Neuronal stem cell (in vitro differentiated cells): ENCODE measurements at regions not wholly inside any gene's neighbourhood (a gene's known extent, or its start where the extent isn't known, plus 50 kb on each side); places are given as distances from the start of the nearest gene placed in this dataset.

ENCODE experiments used
- DNase-seq: peaks from one replicate; pipeline ENCODE4 v3.0.0-alpha.2; 2013; ENCODE audit warnings: low spot score
- H2AFZ ChIP-seq: one replicate; pipeline ENCODE4 v1.6.1; 2013; ENCODE audit warnings: mild to moderate bottlenecking, low read length, inconsistent platforms
- H2AK5ac ChIP-seq: 2 replicates; pipeline ENCODE4 v1.6.1; 2013; ENCODE audit warnings: low read depth, mild to moderate bottlenecking, inconsistent platforms, low read length, moderate library complexity, mixed read lengths
- H2BK120ac ChIP-seq: 2 replicates; pipeline ENCODE4 v1.6.1; 2013; ENCODE audit warnings: low read depth, mild to moderate bottlenecking, inconsistent platforms, low read length, moderate library complexity, mixed read lengths
- H2BK12ac ChIP-seq: one replicate; pipeline ENCODE4 v1.6.1; 2013; ENCODE audit warnings: low read length, inconsistent platforms
- H2BK15ac ChIP-seq: 2 replicates; pipeline ENCODE4 v1.6.1; 2013; ENCODE audit warnings: mild to moderate bottlenecking, low read length, inconsistent platforms, mixed read lengths
- H2BK5ac ChIP-seq: one replicate; pipeline ENCODE4 v1.6.1; 2013; ENCODE audit warnings: inconsistent platforms, mild to moderate bottlenecking, low read length, moderate library complexity
- H3K14ac ChIP-seq: one replicate; pipeline ENCODE4 v1.6.1; 2013; ENCODE audit warnings: low read length, inconsistent platforms
- H3K18ac ChIP-seq: 2 replicates; pipeline ENCODE4 v1.6.1; 2013; ENCODE audit warnings: low read length, inconsistent platforms
- H3K23ac ChIP-seq: 2 replicates; pipeline ENCODE4 v1.6.1; 2013; ENCODE audit warnings: low read depth, mild to moderate bottlenecking, mixed read lengths, low read length, inconsistent platforms; ENCODE audit not compliant: poor library complexity
- H3K27ac ChIP-seq: replicated peaks from 3 replicates; pipeline ENCODE4 v1.5.1; 2013; ENCODE audit warnings: low read length, inconsistent platforms
- H3K27me3 ChIP-seq, 3 experiments: 2 replicates each; pipeline ENCODE4 v1.6.1; 2013; ENCODE audit warnings: low read length in 3 of 3, mild to moderate bottlenecking in 2 of 3, inconsistent platforms in 1 of 3, low read depth in 1 of 3, mixed read lengths in 1 of 3, moderate library complexity in 1 of 3; ENCODE audit not compliant: control insufficient read depth in 3 of 3, insufficient read depth in 3 of 3
- H3K36me3 ChIP-seq, 2 donors: replicated peaks in 1 of 2; 2 replicates each; pipeline ENCODE4 v1.6.1; 2013; ENCODE audit warnings: low read length in 2 of 2; ENCODE audit not compliant: control insufficient read depth in 2 of 2, insufficient read depth in 2 of 2
- H3K4ac ChIP-seq: 2 replicates; pipeline ENCODE4 v1.6.1; 2013; ENCODE audit warnings: inconsistent platforms, mild to moderate bottlenecking, low read length, moderate library complexity
- H3K4me1 ChIP-seq, 2 donors: 1 replicate in 1 of 2; 2 replicates in 1 of 2; pipeline ENCODE4 v1.6.1; 2013; ENCODE audit warnings: low read length in 2 of 2, low read depth in 1 of 2; ENCODE audit not compliant: control insufficient read depth in 2 of 2, insufficient read depth in 1 of 2
- H3K4me2 ChIP-seq: one replicate; pipeline ENCODE4 v1.6.1; 2013; ENCODE audit warnings: mild to moderate bottlenecking, low read length, inconsistent platforms; ENCODE audit not compliant: insufficient read depth, poor library complexity, severe bottlenecking
- H3K4me3 ChIP-seq, 2 donors: 2 replicates each; pipeline ENCODE4 v1.5.1; 2013; ENCODE audit warnings: low read length in 2 of 2, mild to moderate bottlenecking in 2 of 2, inconsistent platforms in 1 of 2, moderate library complexity in 1 of 2
- H3K79me1 ChIP-seq: one replicate; pipeline ENCODE4 v1.6.1; 2013; ENCODE audit warnings: low read depth, mild to moderate bottlenecking, inconsistent platforms, low read length, moderate library complexity
- H3K9ac ChIP-seq: one replicate; pipeline ENCODE4 v1.6.1; 2013; ENCODE audit warnings: mild to moderate bottlenecking, low read depth, low read length, inconsistent platforms; ENCODE audit not compliant: poor library complexity
- H3K9me3 ChIP-seq, 2 donors: replicated peaks in 1 of 2; 2 replicates each; pipeline versions ENCODE3 to v1.6.1; 2013; ENCODE audit warnings: low read length in 2 of 2, mild to moderate bottlenecking in 2 of 2, inconsistent platforms in 1 of 2, low read depth in 1 of 2, mixed read lengths in 1 of 2, moderate library complexity in 1 of 2; ENCODE audit not compliant: control insufficient read depth in 2 of 2, insufficient read depth in 1 of 2
- H4K8ac ChIP-seq: one replicate; pipeline ENCODE4 v1.6.1; 2013; ENCODE audit warnings: low read depth, mild to moderate bottlenecking, inconsistent platforms, low read length, moderate library complexity
- H4K91ac ChIP-seq: one replicate; pipeline ENCODE4 v1.6.1; 2013; ENCODE audit warnings: low read length, low read depth, mild to moderate bottlenecking, inconsistent platforms; ENCODE audit not compliant: poor library complexity
- WGBS, 2 donors: extraction: QIAGEN DNeasy Blood & Tissue Kit; methylation state at CpG; one replicate each; pipeline ENCODE4 v1.1.7; 2013; ENCODE audit warnings: missing lambda C conversion rate in 2 of 2, mixed read lengths in 1 of 2; ENCODE audit not compliant: insufficient read length in 2 of 2, insufficient replicate concordance in 1 of 2; ENCODE audit errors: extremely low coverage in 2 of 2; 5-methylcytosine and 5-hydroxymethylcytosine counted together

DNA sequence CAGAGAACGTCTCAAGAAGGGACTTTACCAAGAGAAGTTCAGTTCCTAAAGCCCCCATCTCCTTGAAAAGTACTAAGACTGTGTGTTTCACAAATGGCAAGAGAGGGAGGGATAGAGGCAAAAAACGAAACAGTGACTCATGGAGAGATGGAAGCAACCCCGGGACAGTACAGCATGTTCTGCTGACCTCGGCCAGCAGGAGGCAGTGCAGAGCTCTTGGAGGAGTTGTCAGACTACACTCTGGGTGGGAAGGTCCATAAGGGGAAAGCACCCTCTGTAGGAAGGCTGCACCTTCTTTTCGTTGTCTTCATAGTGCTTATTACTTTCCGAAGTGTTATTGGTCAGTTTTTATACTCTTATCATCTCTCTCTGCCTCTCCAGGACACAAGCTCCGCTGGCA is 525.2 kb upstream of the CCDC196 start:
- H3K14ac ChIP-seq = no peak overlapping the region
- no peak overlapping the region for H2BK12ac ChIP-seq
- H2BK15ac ChIP-seq = no peak overlapping the region
- H3K27me3 ChIP-seq = no peaks in the 10 kb centered on the region
- no peak overlapping the region for H2AFZ ChIP-seq
- H3K36me3 ChIP-seq = no peaks in the 10 kb centered on the region
- peaks cover 0 to 4% of the 10 kb centered on the region in 2 donors for H3K4me1 ChIP-seq
- H3K4me2 ChIP-seq = no peak overlapping the region
- H4K8ac ChIP-seq = no peak overlapping the region
- no peak overlapping the region for H3K23ac ChIP-seq
- no peaks in the 10 kb centered on the region for H3K79me1 ChIP-seq
- H2BK120ac ChIP-seq = no peak overlapping the region
- no peak overlapping the region for H3K4ac ChIP-seq
- no peak overlapping the region for H3K27ac ChIP-seq
- no CpG with 5 or more reads among the region's 7 CpGs for WGBS, 2 donors
- no peak overlapping the region for H4K91ac ChIP-seq
- no peak overlapping the region for H2BK5ac ChIP-seq
- no peak overlapping the region for H3K4me3 ChIP-seq
- H2AK5ac ChIP-seq = no peak overlapping the region
- H3K18ac ChIP-seq = no peak overlapping the region
- H3K9ac ChIP-seq = no peak overlapping the region
- peak; percentile 55 for DNase-seq
- peaks cover 0 to 2% of the 10 kb centered on the region in 2 donors for H3K9me3 ChIP-seq

DNA sequence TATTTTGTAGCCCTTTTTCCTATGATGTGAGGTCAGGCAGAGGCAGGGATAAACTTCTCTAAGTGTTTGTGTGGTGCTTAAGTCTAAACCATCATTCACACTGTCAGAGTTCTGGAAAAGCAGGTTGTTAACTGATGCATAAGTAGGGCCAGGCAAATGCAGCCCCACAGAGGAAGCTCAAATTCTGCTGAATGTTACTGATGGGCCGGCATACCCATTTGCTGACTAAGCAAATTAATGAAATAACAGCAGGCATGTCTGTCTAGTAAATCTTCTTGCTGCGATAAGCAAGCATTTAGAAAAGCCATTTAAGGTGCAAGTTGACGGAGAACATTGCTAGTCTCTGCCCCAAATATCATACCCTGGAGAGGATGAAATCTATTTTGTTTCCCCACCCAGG is 523.2 kb upstream of the CCDC196 start:
- H3K23ac ChIP-seq = no peak overlapping the region
- H3K4me2 ChIP-seq = no peak overlapping the region
- no peaks in the 10 kb centered on the region for H3K79me1 ChIP-seq
- H2BK5ac ChIP-seq = no peak overlapping the region
- no peaks in the 10 kb centered on the region for H3K27me3 ChIP-seq
- H3K4me1 ChIP-seq = peaks cover 0 to 4% of the 10 kb centered on the region in 2 donors
- H3K14ac ChIP-seq = no peak overlapping the region
- H3K18ac ChIP-seq = no peak overlapping the region
- no peak overlapping the region for H2BK12ac ChIP-seq
- no peak overlapping the region for H2BK15ac ChIP-seq
- no peak overlapping the region for H3K27ac ChIP-seq
- H3K9me3 ChIP-seq = no peaks in the 10 kb centered on the region
- no peak overlapping the region for H2AK5ac ChIP-seq
- no peak overlapping the region for H3K4me3 ChIP-seq
- no peak for DNase-seq
- no peak overlapping the region for H3K9ac ChIP-seq
- no peak overlapping the region for H2AFZ ChIP-seq
- no peaks in the 10 kb centered on the region for H3K36me3 ChIP-seq
- WGBS, 2 donors = no CpG with 5 or more reads among the region's 3 CpGs
- no peak overlapping the region for H2BK120ac ChIP-seq
- H3K4ac ChIP-seq = no peak overlapping the region
- H4K91ac ChIP-seq = no peak overlapping the region
- H4K8ac ChIP-seq = no peak overlapping the region

DNA sequence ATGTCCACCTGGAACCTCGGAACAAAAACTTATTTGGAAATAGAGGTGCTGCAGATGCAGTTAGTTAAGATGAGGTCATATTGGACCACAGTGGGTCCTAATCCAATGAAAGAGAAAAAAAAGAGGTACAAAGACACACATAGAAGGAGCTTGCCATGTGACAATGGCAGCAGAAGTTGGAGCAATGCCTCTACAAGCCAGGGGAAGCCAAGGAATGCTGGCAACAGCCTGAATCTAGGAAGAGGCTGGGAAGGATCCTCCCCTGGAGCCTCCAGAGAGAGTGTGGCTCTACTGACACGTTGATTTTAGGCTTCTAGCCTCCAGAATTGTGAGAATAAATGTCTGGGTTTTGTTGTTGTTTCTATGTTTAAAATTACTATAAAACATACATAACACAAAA is 521.8 kb upstream of the CCDC196 start:
- Histone ChIP-seq H3K14ac (no peak overlapping the region), H3K4me3 (no peak overlapping the region), H3K79me1 (no peaks in the 10 kb centered on the region), H3K4me1 (peaks cover 0 to 2% of the 10 kb centered on the region in 2 donors), H3K4me2 (no peak overlapping the region), H3K27ac (no peak overlapping the region), H2BK5ac (no peak overlapping the region), H3K23ac (no peak overlapping the region), H2AK5ac (no peak overlapping the region), H2BK120ac (no peak overlapping the region), H4K91ac (no peak overlapping the region), H3K27me3 (no peaks in the 10 kb centered on the region), H3K9ac (no peak overlapping the region), H3K18ac (no peak overlapping the region), H3K4ac (no peak overlapping the region), H4K8ac (no peak overlapping the region), H2BK15ac (no peak overlapping the region), H3K36me3 (no peaks in the 10 kb centered on the region), H3K9me3 (no peaks in the 10 kb centered on the region), H2BK12ac (no peak overlapping the region), H2AFZ (no peak overlapping the region)
- WGBS, 2 donors = no CpG with 5 or more reads among the region's 2 CpGs
- no peak for DNase-seq

DNA sequence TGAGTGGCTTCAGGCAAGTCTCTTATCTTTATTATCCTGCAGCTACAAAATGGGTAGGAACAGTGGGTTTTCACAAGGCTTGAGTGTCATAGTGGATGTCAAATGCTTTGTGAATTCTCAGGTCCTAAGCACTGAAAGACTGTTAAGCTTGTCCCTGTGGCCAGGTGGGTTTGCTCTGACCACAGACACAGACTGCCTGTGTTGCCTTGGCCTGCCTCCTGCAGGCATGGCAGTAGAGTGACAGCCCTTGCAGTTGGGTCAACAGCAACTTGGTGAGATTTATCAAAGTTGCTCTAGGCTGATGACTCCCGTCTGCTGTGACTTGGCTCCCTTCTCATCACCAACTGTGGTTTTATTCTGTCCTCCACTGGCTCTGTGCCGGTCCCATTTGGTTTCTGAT is 520.0 kb upstream of the CCDC196 start:
- Histone ChIP-seq H3K9me3 (no peaks in the 10 kb centered on the region), H4K8ac (no peak overlapping the region), H3K9ac (no peak overlapping the region), H3K18ac (no peak overlapping the region), H2AFZ (no peak overlapping the region), H3K27ac (no peak overlapping the region), H3K4me1 (peaks cover 0 to 2% of the 10 kb centered on the region in 2 donors), H3K4me2 (no peak overlapping the region), H4K91ac (no peak overlapping the region), H2BK120ac (no peak overlapping the region), H3K36me3 (no peaks in the 10 kb centered on the region), H3K14ac (no peak overlapping the region), H2AK5ac (no peak overlapping the region), H3K23ac (no peak overlapping the region), H2BK12ac (no peak overlapping the region), H3K79me1 (no peaks in the 10 kb centered on the region), H3K4me3 (no peak overlapping the region), H2BK5ac (no peak overlapping the region), H2BK15ac (no peak overlapping the region), H3K27me3 (no peaks in the 10 kb centered on the region), H3K4ac (no peak overlapping the region)
- no CpG with 5 or more reads among the region's 2 CpGs for WGBS, 2 donors
- DNase-seq = no peak
